Erythroblast (primary cell): ENCODE measurements at regions not wholly inside any gene's neighbourhood (a gene's known extent, or its start where the extent isn't known, plus 50 kb on each side); places are given as distances from the start of the nearest gene placed in this dataset.

ENCODE experiments used
- GATA1 ChIP-seq: IDR thresholded peaks from 2 replicates; pipeline ENCODE4 v1.6.1; 2011; ENCODE audit warnings: low read depth, mild to moderate bottlenecking, control low read depth, low read length, moderate library complexity
- POLR2A ChIP-seq: IDR thresholded peaks from 2 replicates; pipeline ENCODE4 v1.6.1; 2011; ENCODE audit warnings: mild to moderate bottlenecking, low read length

- no peak for TF ChIP-seq POLR2A
- no peak for TF ChIP-seq GATA1
Observed at GRCh38 chr3:193998628-193999195, 137.2 kb upstream of the HES1 start.
